GM12874 (cell line): ENCODE measurements at regions not wholly inside any gene's neighbourhood (a gene's known extent, or its start where the extent isn't known, plus 50 kb on each side); places are given as distances from the start of the nearest gene placed in this dataset.

Experiments
- CTCF ChIP-seq: IDR thresholded peaks from 2 replicates; pipeline ENCODE4 v1.5.1; 2011; ENCODE audit warnings: low read depth, mild to moderate bottlenecking, control low read depth, low read length, moderate library complexity; ENCODE audit not compliant: insufficient read depth

- no peak for TF ChIP-seq CTCF
Observed at GRCh38 chr15:97146929-97147870, 813.3 kb upstream of the ARRDC4 start.

GRCh38 chr15:97153356-97153965, 807.0 kb upstream of the ARRDC4 start:
- no peak for TF ChIP-seq CTCF

GRCh38 chr15:97156739-97157265, 803.7 kb upstream of the ARRDC4 start:
- TF ChIP-seq CTCF: no peak

GRCh38 chr15:97162805-97163495, 797.6 kb upstream of the ARRDC4 start:
- no peak for TF ChIP-seq CTCF

GRCh38 chr15:97165205-97165604, 795.3 kb upstream of the ARRDC4 start:
- TF ChIP-seq CTCF: no peak

- TF ChIP-seq CTCF: no peak
Observed at GRCh38 chr15:97168704-97169475, 791.6 kb upstream of the ARRDC4 start.
